Large intestine (tissue), 3 donors: ENCODE measurements at regions not wholly inside any gene's neighbourhood (a gene's known extent, or its start where the extent isn't known, plus 50 kb on each side); places are given as distances from the start of the nearest gene placed in this dataset.

Source experiments
- DNase-seq, 2 donors: peaks; one replicate each; pipeline versions ENCODE4 v3.0.0 to v3.0.0-alpha.2; 2013
- H3K27ac ChIP-seq: one replicate; pipeline ENCODE4 v1.5.1; 2013; ENCODE audit warnings: low read length
- H3K27me3 ChIP-seq: 2 replicates; pipeline ENCODE4 v1.6.1; 2013; ENCODE audit warnings: low read length; ENCODE audit not compliant: control insufficient read depth, insufficient read depth
- H3K36me3 ChIP-seq: 2 replicates; pipeline ENCODE4 v1.6.1; 2013; ENCODE audit warnings: low read length; ENCODE audit not compliant: control insufficient read depth, insufficient read depth
- H3K4me1 ChIP-seq: one replicate; pipeline ENCODE4 v1.6.1; 2013; ENCODE audit warnings: low read length; ENCODE audit not compliant: control insufficient read depth, insufficient read depth
- H3K4me3 ChIP-seq: one replicate; pipeline ENCODE4 v1.5.1; 2013; ENCODE audit warnings: low read length
- H3K9me3 ChIP-seq: one replicate; pipeline ENCODE4 v1.6.1; 2013; ENCODE audit warnings: mild to moderate bottlenecking, low read depth, low read length, moderate library complexity; ENCODE audit not compliant: control insufficient read depth
- WGBS: methylation state at CpG from one replicate; pipeline ENCODE4 v1.1.5; 2013; ENCODE audit warnings: low lambda C conversion rate; ENCODE audit not compliant: insufficient coverage; 5-methylcytosine and 5-hydroxymethylcytosine counted together

DNA sequence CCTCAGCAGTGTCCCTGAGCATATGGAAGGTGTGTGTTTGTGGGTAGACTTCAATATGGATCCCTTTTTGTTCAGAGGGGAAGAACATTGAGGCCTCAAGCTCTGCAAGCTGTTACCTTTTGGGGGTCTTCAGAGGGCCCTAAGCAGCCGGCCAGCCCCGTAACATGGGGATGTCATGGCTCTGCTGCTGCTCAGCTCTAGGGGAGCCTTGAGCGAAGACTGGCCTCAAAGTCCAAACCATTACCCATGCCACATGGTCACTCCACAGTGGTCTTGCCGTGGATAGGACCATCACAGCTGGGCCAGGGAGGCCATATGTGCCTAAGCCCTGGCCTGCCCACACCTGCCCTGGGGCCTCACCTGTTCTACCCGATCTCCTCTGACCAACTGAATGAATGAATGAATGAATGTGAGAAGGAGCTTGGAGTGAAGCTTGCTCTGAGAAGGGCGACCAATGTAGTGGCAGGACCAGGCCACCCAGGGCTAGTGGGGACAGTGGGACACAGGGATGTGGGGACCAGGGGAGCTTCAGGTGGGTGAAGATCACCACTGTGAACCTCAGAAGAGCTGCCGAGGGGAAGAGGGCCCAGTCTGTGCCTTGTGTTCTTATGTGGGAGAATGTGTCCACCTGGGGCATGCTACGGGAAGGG lies 754.6 kb downstream of the BRD1 start:
- no peak overlapping the region for H3K4me3 ChIP-seq
- no peak for DNase-seq
- H3K27ac ChIP-seq = no peak overlapping the region
- H3K4me1 ChIP-seq = no peaks in the 10 kb centered on the region
- H3K27me3 ChIP-seq = no peaks in the 10 kb centered on the region
- no peaks in the 10 kb centered on the region for H3K36me3 ChIP-seq
- H3K9me3 ChIP-seq = no peaks in the 10 kb centered on the region
- WGBS = 100% methylated on average over 1 of the region's 8 CpGs

DNA sequence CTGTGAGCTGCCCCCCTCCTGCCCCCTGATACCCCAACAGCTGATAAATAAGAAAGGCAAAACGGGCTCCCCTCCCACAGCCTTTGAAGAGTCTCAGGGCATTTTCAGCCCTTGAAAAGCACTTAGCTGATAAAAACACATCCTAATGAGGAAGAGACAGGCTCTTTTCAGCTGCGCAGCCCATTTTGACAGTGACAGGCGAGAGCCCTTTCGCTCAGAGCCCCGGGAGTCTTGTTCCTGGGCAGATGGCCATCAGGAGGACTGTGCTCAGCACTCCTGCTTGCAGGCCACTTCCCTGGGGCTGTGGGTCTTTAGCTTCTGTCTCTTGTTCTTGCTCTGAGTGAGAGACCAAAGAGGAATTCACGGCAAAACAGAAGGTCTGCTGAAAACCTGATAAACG lies 757.2 kb downstream of the BRD1 start:
- no peak overlapping the region for H3K4me3 ChIP-seq
- no peak for DNase-seq
- H3K36me3 ChIP-seq = no peaks in the 10 kb centered on the region
- H3K27ac ChIP-seq = no peak overlapping the region
- H3K9me3 ChIP-seq = no peaks in the 10 kb centered on the region
- no peaks in the 10 kb centered on the region for H3K4me1 ChIP-seq
- WGBS = no CpG with 5 or more reads among the region's 7 CpGs
- no peaks in the 10 kb centered on the region for H3K27me3 ChIP-seq

GRCh38 chr22:49068861-49069500 lies 758.7 kb downstream of the BRD1 start:
- H3K27me3 ChIP-seq = no peaks in the 10 kb centered on the region
- no CpG with 5 or more reads among the region's 15 CpGs for WGBS
- H3K27ac ChIP-seq = no peak overlapping the region
- H3K36me3 ChIP-seq = no peaks in the 10 kb centered on the region
- DNase-seq = no peak
- no peaks in the 10 kb centered on the region for H3K4me1 ChIP-seq
- H3K9me3 ChIP-seq = no peaks in the 10 kb centered on the region
- no peak overlapping the region for H3K4me3 ChIP-seq

GRCh38 chr22:49067504-49067903 lies 760.2 kb downstream of the BRD1 start:
- Histone ChIP-seq H3K27me3 (no peaks in the 10 kb centered on the region), H3K36me3 (no peaks in the 10 kb centered on the region), H3K4me1 (no peaks in the 10 kb centered on the region), H3K4me3 (no peak overlapping the region), H3K27ac (no peak overlapping the region), H3K9me3 (no peaks in the 10 kb centered on the region)
- DNase-seq = no peak
- 80% methylated on average over 1 of the region's 4 CpGs for WGBS

GRCh38 chr22:49066619-49067018 lies 761.1 kb downstream of the BRD1 start:
- no CpG with 5 or more reads among the region's 9 CpGs for WGBS
- no peaks in the 10 kb centered on the region for H3K4me1 ChIP-seq
- H3K27me3 ChIP-seq = no peaks in the 10 kb centered on the region
- H3K9me3 ChIP-seq = no peaks in the 10 kb centered on the region
- no peak overlapping the region for H3K4me3 ChIP-seq
- DNase-seq = no peak
- H3K36me3 ChIP-seq = no peaks in the 10 kb centered on the region
- H3K27ac ChIP-seq = no peak overlapping the region

GRCh38 chr22:49064836-49065235 lies 762.8 kb downstream of the BRD1 start:
- 67% methylated on average over 3 of the region's 7 CpGs for WGBS
- Histone ChIP-seq H3K9me3 (no peaks in the 10 kb centered on the region), H3K27me3 (no peaks in the 10 kb centered on the region), H3K36me3 (no peaks in the 10 kb centered on the region), H3K4me3 (no peak overlapping the region), H3K27ac (no peak overlapping the region), H3K4me1 (no peaks in the 10 kb centered on the region)
- DNase-seq = no peak

DNA sequence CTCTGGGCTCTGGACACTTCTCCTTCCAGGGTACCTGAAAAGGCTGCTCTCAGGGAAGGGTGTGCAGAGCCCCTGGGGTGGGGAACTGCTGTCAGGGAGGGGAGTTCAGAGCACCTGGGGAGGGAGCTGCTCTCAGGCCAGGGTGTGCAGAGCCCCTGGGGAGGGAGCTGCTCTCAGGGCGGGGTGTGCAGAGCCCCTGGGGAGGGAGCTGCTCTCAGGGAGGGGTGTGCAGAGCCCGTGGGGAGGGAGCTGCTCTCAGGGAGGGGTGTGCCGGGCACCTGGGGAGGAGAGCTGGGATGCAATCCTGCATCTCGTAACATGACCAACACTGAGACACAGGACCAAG lies 764.2 kb downstream of the BRD1 start:
- H3K4me3 ChIP-seq = no peak overlapping the region
- no peaks in the 10 kb centered on the region for H3K4me1 ChIP-seq
- no peaks in the 10 kb centered on the region for H3K36me3 ChIP-seq
- no peak for DNase-seq
- H3K9me3 ChIP-seq = no peaks in the 10 kb centered on the region
- no peak overlapping the region for H3K27ac ChIP-seq
- H3K27me3 ChIP-seq = no peaks in the 10 kb centered on the region
- no CpG with 5 or more reads among the region's 4 CpGs for WGBS

GRCh38 chr22:49062802-49063544 lies 764.7 kb downstream of the BRD1 start:
- H3K4me1 ChIP-seq = no peaks in the 10 kb centered on the region
- WGBS = no CpG with 5 or more reads among the region's 12 CpGs
- no peak overlapping the region for H3K4me3 ChIP-seq
- no peak for DNase-seq
- H3K27ac ChIP-seq = no peak overlapping the region
- no peaks in the 10 kb centered on the region for H3K36me3 ChIP-seq
- H3K9me3 ChIP-seq = no peaks in the 10 kb centered on the region
- no peaks in the 10 kb centered on the region for H3K27me3 ChIP-seq

DNA sequence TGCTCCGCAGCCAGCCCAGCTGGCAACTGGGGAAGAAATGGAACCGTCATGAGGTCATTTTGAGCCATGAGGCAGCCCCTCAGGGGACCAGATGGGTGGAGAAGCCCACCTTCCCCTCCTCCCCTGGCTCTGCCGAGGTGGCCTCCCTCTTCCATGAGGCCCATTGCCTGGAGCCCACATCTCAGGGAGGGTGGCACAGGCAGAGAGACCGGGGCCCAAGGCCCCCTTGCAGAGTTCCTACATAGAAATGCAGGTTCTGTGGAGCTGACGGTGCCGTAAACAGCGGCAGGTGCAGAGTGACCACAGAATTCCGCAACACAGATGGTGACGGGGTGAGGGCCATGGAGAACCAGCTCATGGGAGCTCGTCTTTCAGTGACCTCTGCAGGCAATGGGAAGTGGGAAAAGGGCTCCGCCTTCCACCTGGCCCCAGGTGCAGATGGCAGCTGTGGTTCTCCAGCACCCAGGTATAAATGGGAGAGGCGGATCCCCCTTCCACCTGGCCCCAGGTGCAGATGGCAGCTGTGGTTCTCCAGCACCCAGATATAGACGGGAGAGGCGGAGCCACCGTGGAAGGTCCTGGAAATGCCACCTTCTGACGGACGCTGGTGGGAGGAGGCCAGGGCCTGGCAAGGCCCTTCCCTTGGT lies 765.4 kb downstream of the BRD1 start:
- Histone ChIP-seq H3K9me3 (no peaks in the 10 kb centered on the region), H3K27me3 (no peaks in the 10 kb centered on the region), H3K4me3 (no peak overlapping the region), H3K27ac (no peak overlapping the region), H3K4me1 (no peaks in the 10 kb centered on the region), H3K36me3 (no peaks in the 10 kb centered on the region)
- no CpG with 5 or more reads among the region's 17 CpGs for WGBS
- peak in 1 of 2 donors; percentile 33 for DNase-seq

DNA sequence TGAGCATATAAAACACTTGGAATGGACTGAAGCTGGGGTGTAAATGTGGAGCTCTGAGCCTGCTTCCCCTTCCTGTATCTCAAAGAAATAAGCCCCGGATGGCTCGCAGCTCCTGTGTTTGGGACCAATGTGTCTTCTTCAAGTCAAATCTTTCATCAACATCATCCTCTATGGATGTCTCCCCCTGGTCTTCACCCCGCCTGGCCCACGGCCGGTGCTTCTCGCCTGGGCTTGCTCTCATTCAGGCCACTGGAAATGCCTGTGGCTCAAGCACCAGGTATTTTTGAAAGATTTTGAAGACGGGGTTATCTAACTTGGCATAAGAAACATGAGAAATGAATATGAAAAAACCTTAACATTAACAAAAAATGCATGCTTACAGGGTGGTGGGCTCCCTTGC lies 769.8 kb downstream of the BRD1 start:
- Histone ChIP-seq H3K4me3 (no peak overlapping the region), H3K27me3 (no peaks in the 10 kb centered on the region), H3K9me3 (no peaks in the 10 kb centered on the region), H3K36me3 (no peaks in the 10 kb centered on the region), H3K27ac (no peak overlapping the region), H3K4me1 (no peaks in the 10 kb centered on the region)
- 100% methylated on average over 2 of the region's 7 CpGs for WGBS
- DNase-seq = no peak
